Activated T-cell treated with anti-CD3 and anti-CD28 coated beads for 4 hours (primary cell): ENCODE measurements at regions not wholly inside any gene's neighbourhood (a gene's known extent, or its start where the extent isn't known, plus 50 kb on each side); places are given as distances from the start of the nearest gene placed in this dataset.
"Not testable (repeated sequence)": the region's sequence is repeated elsewhere in the genome, so short reads cannot be mapped to it uniquely, and the experiment has no call there.

ENCODE experiments used
- DNase-seq: peaks from one replicate; pipeline ENCODE4 v3.0.0-alpha.2; 2020

DNA sequence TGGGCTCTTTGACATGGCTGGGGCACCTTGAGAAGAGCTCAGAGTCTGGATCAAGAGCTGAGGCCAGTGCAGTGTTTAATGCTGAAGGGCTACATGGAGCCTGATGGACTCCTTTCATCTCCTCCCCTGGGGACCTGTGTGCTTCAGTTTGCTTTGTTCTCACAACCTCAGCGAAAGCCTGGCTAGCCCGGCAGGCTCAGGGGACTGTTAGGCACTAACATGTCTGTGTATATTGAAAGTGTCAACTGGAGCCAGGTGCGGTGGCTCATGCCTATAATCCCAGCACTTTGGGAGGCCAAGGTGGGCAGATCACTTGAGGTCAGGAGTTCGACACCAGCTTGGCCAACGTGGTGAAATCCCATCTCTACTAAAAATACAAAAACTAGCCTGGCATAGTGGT, 194.5 kb downstream of the C1orf94 start:
- DNase-seq = not testable (repeated sequence)

DNA sequence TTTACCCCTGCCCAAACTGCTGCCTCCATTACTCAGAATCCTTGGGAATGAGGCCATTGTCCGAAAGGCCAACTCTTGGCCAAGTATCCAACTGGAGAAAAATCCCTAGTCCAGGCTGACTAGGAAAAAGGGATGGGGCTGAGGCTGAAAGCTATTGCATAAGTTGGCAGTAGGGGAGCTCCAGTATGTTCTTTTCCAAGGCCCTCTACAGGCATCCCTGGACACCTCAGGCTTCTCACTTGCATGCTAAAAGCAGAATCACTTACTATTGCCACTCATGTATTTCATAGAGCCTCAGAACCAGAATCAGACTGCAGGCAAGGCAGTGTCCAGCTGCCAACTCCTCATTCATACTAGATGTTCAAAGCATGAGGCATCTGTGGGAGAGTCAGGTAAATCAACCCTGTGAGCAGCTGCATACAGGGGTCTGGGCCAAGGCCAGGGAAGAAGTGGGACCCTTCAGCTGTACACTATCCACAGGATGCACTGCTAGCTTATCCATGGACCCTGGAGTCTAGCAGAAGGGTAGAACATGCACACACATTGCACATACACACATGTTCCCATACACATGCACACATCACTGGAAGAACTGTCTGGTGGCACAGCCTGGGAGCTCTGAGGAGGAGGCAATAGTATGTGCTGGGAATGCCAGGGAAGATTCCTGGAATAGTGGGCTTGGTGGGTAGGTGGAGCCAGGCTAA, 195.3 kb downstream of the C1orf94 start:
- DNase-seq = no peak

DNA sequence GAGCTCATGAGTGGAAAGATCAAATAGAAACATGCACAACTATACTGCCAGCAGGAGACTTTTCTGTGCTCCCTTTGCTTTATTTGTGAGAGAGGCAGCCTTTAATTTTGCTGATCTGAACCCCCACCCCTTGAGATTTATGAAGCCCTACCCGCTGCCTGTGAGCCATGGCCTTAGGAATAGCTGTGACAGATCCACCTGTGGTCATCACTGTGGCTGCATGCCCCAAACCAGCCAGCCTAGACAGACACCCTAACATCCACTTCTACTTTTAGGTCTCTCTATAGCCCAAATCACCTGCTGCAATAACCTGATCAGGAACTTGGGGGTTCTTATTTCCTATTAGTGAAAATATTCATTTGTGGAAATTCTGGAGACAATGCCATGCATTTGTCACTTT, 196.2 kb downstream of the C1orf94 start:
- no peak for DNase-seq

DNA sequence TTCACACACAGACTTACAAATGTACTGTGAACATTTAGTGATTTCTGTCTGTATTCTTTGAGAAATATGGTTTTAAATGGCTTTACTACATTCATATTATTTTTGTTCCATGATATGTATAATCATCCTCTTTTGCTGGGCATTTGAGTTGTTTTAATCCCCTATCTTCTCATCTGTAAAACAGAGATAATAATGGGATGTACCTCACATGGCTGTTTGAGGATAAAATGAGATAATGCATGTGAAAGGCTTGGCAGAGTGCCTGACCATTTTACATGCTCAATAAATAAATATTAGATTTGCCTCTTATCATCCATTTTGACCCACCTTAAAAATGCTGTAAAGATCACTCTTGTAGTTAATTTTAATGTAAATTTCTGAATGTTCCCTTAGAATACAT, 197.2 kb downstream of the C1orf94 start:
- no peak for DNase-seq

DNA sequence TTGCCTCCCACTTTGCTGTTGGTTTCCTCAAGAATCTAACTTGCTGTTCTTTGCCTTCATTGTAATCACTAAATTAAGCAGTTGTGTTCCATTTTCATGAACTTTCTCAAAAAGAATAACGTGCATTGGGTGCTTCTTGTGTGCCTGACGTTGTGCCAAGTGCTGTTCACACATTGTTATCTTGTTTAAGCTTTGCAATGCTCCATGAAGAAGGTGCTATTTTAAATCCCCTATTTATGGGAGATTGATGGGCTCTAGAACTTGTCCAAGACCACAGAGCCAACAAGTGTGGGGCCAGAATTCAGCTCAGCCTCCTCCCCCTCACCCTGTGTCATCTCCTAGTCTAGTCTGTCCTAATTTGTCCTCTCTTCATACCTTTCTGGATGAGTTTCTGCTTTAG, 199.8 kb downstream of the C1orf94 start:
- no peak for DNase-seq

DNA sequence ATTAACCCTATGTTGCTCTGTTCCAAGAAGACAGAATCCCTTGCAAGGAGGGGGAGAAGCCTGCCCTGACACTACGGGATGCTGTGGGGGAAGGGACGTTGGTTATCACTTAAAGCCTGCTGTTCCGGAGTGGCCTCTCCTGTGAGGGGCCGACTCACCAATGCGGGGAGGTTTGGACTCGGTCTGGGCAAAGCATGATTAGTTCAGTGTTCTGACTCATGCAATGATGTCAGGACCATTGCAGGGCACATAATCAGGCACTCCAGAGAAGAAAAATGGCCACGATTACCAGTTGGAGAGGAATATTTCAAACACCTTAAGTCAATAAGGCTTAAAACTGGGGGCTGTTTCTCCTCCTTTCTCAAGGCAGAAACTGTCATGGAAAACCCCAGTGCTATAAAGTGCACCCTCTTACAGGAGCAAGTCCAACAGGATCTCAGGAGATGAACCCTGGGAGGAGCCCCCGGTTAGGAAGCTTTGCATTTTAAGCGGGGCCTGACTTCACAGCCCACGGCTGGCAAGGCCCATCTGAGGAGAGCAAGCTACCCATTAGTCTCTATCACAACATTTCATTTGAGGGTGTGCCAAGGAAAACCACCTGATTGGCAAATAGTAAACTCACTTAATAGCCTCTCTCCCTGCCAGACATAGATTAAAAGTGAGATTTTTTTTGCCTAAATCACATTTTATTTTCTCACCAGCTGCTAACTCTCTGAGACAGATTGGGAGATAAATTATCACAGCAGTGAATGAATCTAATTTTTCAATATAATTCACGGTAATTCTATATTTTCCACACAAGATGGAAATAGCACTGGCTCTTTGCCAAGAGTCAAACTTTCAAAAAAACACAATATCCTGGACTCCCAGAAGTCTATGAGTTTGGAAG, 202.5 kb downstream of the C1orf94 start:
- DNase-seq = no peak

DNA sequence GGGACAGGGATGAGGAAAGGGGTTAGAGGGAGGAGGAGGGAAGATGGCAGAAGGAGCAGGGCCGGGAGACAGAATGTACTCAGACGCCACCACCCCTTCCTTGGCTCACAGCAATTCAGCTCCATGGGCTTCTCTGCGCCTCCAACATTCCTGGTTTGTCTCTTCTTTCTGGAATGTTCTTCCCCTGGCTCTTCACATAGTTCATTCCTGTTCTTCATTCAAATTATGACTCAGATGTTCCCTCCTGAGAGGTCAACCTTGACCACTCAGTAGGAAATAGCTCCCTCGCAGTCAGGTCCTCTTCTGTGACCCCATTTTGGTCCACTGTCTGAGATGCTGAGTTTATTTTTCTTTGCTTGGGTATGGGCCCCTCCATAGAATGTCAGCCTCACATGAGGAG, 203.2 kb downstream of the C1orf94 start:
- no peak for DNase-seq

DNA sequence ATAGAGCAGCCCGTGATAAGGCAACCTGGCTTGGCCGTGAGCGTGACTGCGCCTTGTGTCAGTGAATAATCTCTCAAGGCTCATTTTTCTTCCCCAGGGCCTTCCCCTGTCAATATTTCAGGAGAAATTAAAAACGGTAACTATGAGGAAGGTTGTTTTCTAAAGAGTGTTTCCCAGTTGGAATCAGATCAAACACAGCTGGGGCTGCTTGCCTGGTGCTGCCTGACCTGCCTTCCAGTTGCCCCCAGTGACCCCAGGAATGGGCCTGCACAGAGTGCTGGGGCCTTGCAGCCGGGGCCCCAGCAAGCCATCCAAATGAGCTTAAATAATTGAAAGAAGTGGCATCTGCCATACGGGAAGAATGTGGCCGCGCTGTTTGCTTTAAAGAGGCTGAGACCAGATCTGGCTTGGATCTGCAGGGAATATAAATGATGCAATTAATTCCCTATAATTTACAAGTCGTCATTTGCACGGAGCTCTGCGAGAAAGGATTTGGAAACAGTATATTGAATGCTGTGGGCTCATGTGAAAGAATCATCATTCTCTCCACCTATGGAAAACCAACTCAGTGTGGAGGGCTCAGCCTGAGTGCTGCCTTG, 203.9 kb downstream of the C1orf94 start:
- no peak for DNase-seq

DNA sequence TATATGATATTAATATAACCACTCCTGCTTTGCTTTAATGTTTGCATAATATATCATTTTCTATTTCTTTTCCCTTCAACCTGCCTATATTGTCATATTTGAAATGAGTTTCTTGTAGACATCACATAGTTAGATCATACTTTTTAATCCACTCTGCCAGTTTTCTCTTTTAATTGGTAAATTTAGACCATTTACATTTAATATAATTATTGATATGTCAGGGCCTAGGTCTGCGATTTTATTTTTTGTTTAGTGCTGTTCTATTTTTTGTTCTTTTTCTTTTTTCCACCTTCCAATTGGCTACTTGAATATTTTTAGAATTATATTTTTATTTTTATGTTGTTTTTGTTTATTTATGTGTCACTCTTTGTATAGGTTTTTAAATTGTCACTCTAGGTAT, 213.3 kb downstream of the C1orf94 start:
- no peak for DNase-seq

DNA sequence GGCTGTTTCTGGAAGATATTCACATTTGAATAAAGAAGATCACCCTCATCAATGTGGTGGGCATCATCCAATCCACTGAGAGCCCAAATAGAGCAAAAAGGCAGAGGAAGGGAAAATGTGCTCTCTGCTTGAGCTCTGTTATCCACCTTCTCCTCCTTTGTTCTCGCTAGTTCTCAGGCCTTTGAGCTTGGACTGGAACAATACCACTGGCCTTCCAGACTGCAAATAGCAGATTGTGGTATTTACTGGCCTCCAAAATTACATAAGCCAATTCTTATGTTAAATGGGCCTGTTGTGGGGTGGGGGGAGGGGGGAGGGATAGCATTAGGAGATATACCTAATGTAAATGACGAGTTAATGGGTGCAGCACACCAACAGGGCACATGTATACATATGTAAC, 219.3 kb downstream of the C1orf94 start:
- DNase-seq = no peak

DNA sequence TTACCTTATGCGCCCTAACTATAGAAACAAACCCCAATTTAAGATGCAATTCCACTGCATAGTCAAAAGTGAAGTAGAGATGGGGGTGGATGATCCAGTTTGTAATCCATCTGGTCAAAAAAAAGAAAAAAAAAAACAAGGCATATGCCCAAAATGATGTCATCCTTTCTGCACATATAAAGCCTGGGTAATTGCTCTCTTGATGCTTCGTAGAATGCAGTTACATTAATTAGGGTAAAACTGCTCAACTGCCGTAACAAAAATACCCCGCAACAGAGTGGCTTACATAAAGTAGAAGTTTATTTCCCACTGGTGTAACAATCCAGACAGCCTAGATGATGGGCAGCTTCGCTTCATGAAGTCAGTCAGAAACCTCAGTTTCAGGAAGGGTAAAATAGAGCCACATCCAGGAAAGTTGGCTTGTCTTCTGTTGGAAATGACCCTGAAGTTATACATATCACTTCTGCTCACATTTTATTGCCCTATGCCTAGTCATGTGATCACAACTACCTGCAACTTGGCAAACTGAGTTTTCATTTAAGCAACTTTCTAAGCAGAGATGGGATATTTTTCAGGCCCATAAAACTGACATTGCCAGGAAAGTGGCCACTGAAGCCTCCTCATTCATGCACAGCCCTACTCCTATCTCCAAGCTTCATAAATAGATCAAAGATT, 221.7 kb downstream of the C1orf94 start:
- no peak for DNase-seq

DNA sequence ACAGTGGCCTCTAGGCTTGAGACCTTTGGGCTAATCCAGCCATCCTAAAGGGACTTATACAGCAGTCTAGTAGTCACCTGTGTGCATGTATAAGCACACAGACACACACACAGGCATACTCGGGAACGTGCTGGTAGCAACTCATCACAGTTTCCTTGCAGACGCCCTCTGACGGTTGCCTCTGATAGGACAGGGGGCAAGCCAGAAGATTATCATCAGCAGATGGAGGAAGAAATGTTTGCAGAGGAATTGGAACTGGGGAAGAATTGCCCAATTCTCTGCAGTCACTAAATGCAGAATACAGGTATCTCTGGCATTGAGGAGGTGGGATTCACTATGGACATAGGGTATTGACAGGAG, 222.2 kb downstream of the C1orf94 start:
- no peak for DNase-seq

DNA sequence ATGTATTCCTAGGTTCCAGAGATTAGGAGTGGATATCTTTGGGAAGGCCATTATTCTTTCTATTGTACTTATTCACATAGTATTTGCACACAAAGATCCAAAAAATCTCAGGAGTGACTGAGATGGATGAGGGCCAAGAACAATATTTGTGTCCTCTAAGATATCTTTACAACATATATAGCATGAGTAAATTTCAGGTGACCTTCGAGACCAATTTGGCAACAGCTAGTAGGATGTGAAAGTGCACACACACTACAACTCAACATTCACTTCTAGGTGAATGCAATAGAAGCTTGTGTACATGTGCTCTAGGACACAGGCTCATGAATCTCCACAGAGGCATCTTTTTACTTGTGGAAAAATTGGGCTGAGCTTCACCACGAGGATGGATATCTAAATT, 224.0 kb downstream of the C1orf94 start:
- no peak for DNase-seq

DNA sequence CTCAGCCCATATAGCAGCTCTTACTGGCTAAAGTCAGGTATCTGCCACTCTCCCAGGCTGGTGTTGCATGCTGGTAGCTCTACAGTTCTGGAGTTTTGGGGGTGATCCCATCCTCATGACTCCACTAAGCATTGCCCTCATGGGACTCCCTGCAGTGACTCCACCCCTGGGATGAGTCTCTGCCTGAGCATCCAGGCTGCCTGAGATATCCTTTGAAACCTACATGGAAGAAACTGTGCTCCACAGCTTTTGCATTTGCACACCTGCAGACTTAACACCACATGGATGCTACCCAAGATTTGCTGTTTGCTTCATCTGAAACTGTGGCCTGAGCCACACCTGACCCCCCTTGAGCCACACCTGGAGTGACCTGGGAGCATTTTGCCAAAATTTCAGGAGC, 226.4 kb downstream of the C1orf94 start:
- no peak for DNase-seq

DNA sequence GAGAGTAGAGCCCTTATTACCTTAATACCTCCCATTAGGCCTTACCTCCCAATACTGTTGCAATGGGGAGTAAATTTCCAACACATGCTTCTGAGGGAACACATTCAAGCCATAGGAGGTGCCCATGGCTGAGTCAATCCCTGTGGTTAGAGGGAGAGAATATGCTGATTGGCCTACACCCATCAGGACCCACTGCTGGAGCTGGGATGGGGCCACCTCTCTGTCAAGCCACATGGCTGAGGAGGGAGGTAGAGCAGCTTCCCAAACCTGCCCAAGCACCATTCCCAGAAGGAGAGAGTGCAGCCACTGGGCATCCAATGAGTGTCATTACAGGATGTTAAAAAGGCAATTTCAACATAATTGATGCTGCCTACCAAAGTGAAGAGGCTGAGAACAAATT, 228.1 kb downstream of the C1orf94 start:
- no peak for DNase-seq

DNA sequence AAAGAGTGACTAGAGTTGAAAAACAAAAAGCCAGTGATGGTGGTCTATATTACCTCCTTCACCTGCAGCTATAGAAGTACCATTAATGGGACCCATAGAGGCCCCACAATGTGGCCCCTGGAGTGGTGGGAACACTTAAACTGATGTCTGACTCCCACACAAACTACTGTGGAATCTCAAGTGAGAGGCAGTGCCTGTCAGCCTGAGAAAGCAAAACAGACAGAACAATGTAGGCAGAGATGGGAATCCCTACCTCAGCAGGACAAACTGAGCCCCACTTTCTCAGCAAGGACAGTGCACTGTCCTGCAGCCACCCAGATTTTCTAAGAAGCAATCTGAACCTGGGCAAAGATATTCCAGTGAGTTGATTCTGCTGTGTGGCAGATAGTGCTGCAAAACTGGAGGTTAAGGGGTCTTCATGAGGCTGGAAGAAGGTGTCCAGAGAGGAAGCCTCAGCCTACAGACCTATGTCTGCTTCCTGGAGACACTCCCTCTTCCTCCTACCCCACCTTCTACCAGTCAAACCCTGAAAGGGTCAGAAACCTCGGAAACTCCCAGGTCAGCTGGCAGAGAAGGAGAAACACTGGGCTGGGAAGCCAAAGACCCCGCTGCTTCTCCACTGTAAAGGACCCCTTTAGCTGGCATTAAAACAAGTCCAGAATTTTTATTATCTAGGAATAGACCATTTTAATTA, 228.7 kb downstream of the C1orf94 start:
- DNase-seq = no peak

DNA sequence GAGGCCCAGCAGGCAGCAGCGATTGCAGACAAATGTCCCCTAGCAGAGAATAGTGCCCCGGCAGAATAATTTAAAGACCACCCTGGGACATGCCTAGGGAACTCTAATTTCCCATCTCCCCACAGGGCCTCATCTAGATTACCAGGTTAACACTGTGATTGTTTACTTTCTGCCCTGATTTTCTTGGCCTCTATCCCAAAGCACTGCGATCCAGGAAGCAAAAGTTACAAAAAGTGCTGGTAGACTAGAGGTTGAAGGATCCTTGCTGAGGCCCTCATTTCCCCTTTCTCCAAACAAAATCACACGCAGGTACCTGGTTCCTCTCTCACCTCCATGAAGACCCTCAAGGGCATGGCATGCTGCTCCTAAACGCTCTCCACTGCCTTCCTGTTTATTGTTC, 229.7 kb downstream of the C1orf94 start:
- DNase-seq = no peak

DNA sequence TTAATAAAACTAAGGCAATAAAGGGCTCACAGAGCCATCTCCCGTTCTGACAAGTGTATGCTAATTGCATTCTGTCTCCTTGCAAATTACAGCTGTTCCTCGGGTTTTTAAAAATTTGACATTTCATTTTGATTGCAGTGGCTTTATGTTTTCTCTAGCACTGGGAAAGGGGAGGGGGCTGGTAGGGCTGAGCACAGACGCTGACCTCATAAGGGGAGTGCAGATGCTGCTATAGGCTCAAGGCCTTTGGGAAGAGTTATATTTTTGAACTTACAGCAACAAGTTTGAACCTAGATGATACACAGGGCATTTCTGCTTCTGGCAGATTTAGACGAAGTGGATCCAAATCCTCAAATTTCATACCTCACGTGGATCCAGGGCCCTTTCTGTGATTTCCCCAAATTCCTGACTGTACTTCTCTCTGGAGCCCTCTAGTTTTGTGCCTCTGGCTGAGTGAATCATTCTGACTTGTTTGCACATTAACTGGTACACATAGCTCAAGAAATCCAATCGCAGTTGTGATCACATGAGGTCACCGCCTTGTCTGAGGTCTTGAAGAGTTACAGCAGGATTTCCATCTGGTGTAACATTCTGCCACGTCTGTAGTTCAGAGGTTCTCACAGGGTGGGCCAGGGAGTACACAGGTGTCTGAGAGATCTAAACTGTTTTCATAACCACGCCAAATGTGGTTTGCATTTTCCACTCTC, 230.3 kb downstream of the C1orf94 start:
- no peak for DNase-seq

DNA sequence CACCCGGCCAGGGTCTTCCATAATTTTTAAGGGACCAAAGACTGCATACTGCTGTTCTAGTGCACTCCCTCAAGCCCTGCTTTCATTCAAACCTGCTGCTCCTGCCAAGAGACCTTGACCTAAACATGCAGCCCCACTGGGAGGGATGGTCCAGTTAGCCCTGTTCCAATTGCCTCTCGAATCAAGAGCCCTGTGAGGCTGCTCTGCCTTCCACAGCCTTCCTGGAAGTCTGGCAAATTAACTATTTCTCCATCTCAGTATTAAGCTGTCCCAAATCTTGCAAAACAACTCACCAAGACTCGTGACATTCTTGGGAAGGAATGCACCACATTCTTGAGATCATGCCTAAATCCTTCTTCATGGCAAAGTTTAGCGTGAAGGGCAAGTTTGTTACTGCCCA, 231.3 kb downstream of the C1orf94 start:
- DNase-seq = no peak

DNA sequence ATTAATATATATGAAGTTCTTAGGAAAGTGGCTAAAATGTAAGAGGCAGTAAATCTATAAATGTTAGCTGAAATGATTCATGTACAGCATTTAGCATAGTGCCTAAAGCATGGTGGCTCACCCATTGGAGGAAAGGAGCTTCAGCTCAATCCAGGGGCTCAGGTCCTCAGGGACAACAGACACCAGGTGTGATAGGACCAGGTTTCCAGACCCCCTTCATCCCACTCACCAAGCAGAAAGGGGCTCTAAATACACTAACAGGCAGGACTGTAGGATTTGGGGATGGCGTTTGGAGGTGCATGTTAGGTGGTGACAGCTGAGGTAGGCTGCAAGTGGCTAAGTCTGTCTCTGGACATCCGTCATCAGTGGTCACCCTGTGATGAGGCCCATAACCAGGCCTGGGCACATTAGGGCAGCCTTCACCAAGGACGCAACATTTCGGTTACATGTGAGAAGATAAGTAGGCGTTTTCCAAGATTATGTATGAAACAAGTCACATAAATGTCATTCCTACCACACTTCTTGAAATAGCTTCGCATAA, 233.1 kb downstream of the C1orf94 start:
- no peak for DNase-seq

DNA sequence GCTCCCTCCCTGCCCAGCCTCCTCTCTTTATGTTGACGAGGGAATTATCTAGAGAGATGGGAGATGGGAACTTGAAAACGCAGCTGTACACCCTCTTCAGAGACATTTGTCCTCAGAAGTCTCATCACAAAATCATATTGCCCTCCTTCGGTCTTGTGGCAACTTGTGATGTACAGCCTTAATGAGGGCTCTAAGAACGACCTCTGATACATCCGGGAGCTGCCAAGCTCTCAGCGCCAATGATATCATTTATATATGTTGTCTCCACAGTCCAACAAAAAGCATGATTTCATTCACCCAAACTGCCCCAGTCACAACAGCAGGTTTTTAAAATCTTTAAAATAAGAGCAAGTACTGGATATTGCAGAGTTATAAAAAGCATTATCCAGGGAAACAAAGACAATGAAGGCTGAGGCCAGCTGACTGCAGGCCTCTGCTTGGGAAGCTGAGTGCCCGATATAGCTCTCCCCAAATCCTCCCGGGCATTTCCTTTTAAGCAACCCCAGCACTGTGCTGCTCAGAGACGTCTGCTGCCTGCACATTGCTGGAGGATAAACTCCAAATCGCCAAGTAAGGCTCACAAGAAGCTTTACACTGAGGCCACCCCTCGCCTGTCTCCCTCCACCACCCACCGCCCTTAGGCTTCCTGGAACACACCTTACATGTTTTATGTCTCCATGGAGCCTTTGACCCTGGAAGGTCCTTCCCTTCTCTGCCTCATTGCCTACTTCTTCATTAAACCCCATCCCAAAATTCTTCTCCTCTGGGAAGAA, 236.1 kb downstream of the C1orf94 start:
- no peak for DNase-seq
